ENCODE measurements at regions not wholly inside any gene's neighbourhood (a gene's known extent, or its start where the extent isn't known, plus 50 kb on each side); places are given as distances from the start of the nearest gene placed in this dataset.

DNA sequence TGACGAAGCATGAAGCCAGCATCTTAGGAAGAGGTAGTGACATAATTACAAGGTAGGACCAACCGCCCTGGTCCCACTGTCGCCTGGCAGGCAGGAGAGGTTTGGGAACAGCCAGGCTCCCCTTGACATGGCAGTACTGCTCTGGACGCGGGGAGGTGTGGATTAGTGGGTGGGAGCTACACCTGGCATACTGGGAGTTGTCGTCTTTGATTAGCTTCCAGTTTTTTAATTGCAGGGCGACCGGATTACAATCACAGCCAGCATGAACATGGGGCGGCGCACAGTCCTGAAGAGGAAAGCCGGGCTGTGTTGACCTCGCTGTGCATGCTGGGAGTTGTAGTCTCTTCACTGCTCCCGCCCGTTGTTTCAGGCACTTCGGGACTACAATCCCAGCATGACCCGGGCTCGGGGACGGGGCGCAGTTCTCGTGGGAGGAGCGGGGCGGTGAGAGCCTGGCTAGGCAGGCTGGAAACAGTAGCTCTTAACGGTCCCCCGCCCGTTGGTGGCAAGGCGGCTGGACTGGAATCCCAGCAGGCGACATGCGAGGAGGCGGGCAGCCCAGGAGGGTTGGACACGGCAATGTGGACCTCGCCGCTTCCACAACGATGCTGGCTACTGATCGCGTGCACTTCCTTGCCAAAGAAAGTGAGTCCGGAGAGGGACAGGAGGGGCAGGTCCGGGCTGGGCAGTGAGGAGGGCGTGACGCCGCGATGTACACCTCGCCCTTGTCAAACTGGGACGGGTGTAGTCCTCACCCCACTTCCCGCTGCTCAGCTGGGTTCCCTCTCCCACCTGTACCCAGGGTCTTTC, 98.0 kb upstream of the ZNF722 start:
- Histone ChIP-seq H4K5ac (ENCODE audit: low read depth, low read length) (no peak overlapping the region), H3K23ac (ENCODE audit: low read depth, low read length) (no peak overlapping the region), H3K79me1 (ENCODE audit: low read depth in 1 of 2, low read length in 2 of 2) (no peaks in the 10 kb centered on the region), H3K14ac (replicated peaks; ENCODE audit: low read depth, low read length) (no peak overlapping the region), H3K56ac (ENCODE audit: extremely low read depth, insufficient read depth, low read length) (no peak overlapping the region), H4K91ac (ENCODE audit: insufficient read depth, low read depth, low read length) (no peak overlapping the region), H3K4me1 (ENCODE audit: control insufficient read depth, insufficient read depth, low read length) (no peaks in the 10 kb centered on the region), H3K27ac (ENCODE audit: insufficient read depth, low read length) (no peak overlapping the region), H4K20me1 (ENCODE audit: insufficient read depth, low read length) (no peaks in the 10 kb centered on the region), H2BK15ac (ENCODE audit: low read depth, low read length) (no peak overlapping the region), H3K9me3 (ENCODE audit: control insufficient read depth, insufficient read depth, low read length) (peaks cover 24% of the 10 kb centered on the region), H2BK20ac (ENCODE audit: low read depth, low read length) (no peak overlapping the region), H3K18ac (ENCODE audit: low read depth, low read length) (no peak overlapping the region), H2AK9ac (replicated peaks; ENCODE audit: low read depth, low read length, poor library complexity) (no peak overlapping the region), H3K9ac (ENCODE audit: low read depth, low read length) (no peak overlapping the region), H3K4me3 (ENCODE audit: insufficient read depth, low read depth, low read length) (no peak overlapping the region), H3K9me1 (ENCODE audit: insufficient read depth, low read length) (no peaks in the 10 kb centered on the region), H3K4ac (ENCODE audit: low read depth, low read length) (no peak overlapping the region), H2BK5ac (ENCODE audit: low read depth, low read length, poor library complexity, severe bottlenecking) (no peak overlapping the region), H2AFZ (replicated peaks; ENCODE audit: low read length, poor library complexity) (no peak overlapping the region), H3K4me2 (ENCODE audit: low read depth, low read length) (no peak overlapping the region), H3K27me3 (ENCODE audit: control insufficient read depth, insufficient read depth, low read length) (no peaks in the 10 kb centered on the region), H2BK120ac (ENCODE audit: low read depth, low read length) (no peak overlapping the region), H2AK5ac (ENCODE audit: low read depth, low read length) (no peak overlapping the region), H3K36me3 (ENCODE audit: control insufficient read depth, insufficient read depth, low read length) (no peaks in the 10 kb centered on the region), H4K8ac (ENCODE audit: low read depth in 2 of 2, low read length in 2 of 2) (no peak overlapping the region)
- BruUV-seq (replicated peaks), result no TSS peak
- ChIA-PET CTCF (no interaction called here), POLR2A (ENCODE audit: unreplicated experiment) (no interaction called here)
- 11% methylated on average over 17 of the region's 44 CpGs; no CpG with 5 or more reads in 1 of the 2 experiments for WGBS, 2 experiments (ENCODE audit: extremely low coverage in 2 of 2, insufficient read length in 1 of 2)
- intact Hi-C loops (cut with micrococcal nuclease), result no loop called here
- dilution Hi-C loops (cut with HindIII; ENCODE audit: low sequenced_read_pairs, unreplicated experiment), result no loop called here
- TF ChIP-seq, protein P1, sequence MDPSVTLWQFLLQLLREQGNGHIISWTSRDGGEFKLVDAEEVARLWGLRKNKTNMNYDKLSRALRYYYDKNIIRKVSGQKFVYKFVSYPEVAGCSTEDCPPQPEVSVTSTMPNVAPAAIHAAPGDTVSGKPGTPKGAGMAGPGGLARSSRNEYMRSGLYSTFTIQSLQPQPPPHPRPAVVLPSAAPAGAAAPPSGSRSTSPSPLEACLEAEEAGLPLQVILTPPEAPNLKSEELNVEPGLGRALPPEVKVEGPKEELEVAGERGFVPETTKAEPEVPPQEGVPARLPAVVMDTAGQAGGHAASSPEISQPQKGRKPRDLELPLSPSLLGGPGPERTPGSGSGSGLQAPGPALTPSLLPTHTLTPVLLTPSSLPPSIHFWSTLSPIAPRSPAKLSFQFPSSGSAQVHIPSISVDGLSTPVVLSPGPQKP (IDR thresholded peaks at IDR 0.05; ENCODE audit: borderline replicate concordance, low read depth, low read length), result no peak
- no peak for TF ChIP-seq MXI1 (IDR thresholded peaks at IDR 0.05; ENCODE audit: borderline replicate concordance, low read depth, low read length)
- TF ChIP-seq CEBPB (IDR thresholded peaks at IDR 0.05; ENCODE audit: low read depth, low read length), result no peak
- TF ChIP-seq RFX5 (IDR thresholded peaks at IDR 0.05; ENCODE audit: low read depth, low read length), result no peak
- no peak for TF ChIP-seq CTCF (conservative IDR thresholded peaks at IDR 0.05; ENCODE audit: low read depth, low read length)
- TF ChIP-seq MAFK (IDR thresholded peaks at IDR 0.05; ENCODE audit: low read depth, low read length), result no peak
- no peak for TF ChIP-seq SMC3 (IDR thresholded peaks at IDR 0.05; ENCODE audit: low read depth, low read length)
- ATAC-seq (ENCODE audit: low read depth) (no peak), DNase-seq (no peak)
- in situ Hi-C loops (cut with MboI; ENCODE audit: low sequenced_read_pairs), result no loop called here

All from IMR-90 (cell line).